GM13977 (cell line): ENCODE measurements at regions not wholly inside any gene's neighbourhood (a gene's known extent, or its start where the extent isn't known, plus 50 kb on each side); places are given as distances from the start of the nearest gene placed in this dataset.

Experiments
- DNase-seq: peaks from one replicate; pipeline ENCODE4 v3.0.0; 2012; ENCODE audit warnings: low spot score
- CTCF ChIP-seq: IDR thresholded peaks from 2 replicates; pipeline ENCODE4 v1.5.1; 2012; ENCODE audit warnings: mild to moderate bottlenecking, control low read depth; ENCODE audit not compliant: insufficient read depth; ENCODE audit errors: extremely low read depth, missing control alignments
- in situ Hi-C: fragments of 300-500 bp; cut with MboI; formaldehyde crosslinking; loops from one replicate; pipeline ENCODE4 v1.12.0; 2022; ENCODE audit warnings: low sequenced_read_pairs, low pct_unique_long_range_greater_than_20kb, mixed read lengths, inconsistent platforms; ENCODE audit not compliant: unreplicated experiment

- in situ Hi-C loops, result no loop called here
- no peak for TF ChIP-seq CTCF
- no peak for DNase-seq
Observed at GRCh38 chr16:76946879-76947278, 244.1 kb upstream of the MON1B start.

GRCh38 chr16:76947749-76948148, 243.2 kb upstream of the MON1B start:
- DNase-seq, result no peak
- TF ChIP-seq CTCF, result no peak

DNA sequence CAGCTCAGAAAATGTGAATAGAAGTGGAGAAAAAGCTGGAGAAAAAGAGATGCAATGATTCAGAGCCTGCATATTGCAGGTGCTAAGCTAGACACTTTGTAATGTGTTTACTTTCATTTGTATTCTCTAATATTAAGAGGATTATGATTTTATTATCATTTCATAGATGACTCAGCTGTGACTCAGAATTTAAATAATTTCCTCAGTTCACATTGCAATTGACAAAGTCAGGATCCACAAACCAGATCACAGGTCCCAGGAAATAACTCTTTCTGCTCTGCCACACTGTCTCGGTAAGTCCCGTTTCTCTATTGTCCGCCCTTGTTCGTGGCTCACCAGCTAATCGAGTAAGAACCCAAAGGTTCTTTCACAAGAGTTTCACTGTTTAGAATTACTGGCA, 235.4 kb upstream of the MON1B start:
- no peak for TF ChIP-seq CTCF
- DNase-seq, result no peak
- in situ Hi-C loops, result no loop called here

More at GRCh38 chr16:76947749-76948148, 243.2 kb upstream of the MON1B start:
- in situ Hi-C loops, result no loop called here

DNA sequence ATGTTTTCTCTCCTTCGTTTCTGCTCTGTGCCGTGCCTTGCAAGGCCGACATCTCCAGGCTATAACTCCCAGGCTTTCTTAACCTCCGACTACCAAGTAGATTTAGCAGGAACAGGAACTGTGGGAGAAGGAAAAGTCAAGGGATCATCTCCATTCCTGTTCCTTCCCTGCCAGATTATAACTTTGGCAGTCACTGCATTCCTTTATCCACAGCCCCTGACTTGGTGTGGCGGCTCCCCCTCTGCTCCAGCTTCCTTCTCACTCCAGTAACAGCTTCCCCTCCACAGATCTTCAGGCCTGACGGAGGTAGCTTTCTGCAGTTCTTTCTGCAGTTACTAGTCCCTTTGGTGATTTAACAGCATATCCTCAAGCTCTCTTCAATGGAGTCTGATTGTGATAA, 234.6 kb upstream of the MON1B start:
- TF ChIP-seq CTCF, result no peak
- DNase-seq, result no peak
- in situ Hi-C loops, result no loop called here

GRCh38 chr16:76956841-76957240, 234.1 kb upstream of the MON1B start:
- in situ Hi-C loops, result no loop called here
- no peak for TF ChIP-seq CTCF
- DNase-seq, result no peak

GRCh38 chr16:76959166-76959565, 231.8 kb upstream of the MON1B start:
- in situ Hi-C loops, result no loop called here
- DNase-seq, result no peak
- TF ChIP-seq CTCF, result no peak
